ENCODE measurements at regions not wholly inside any gene's neighbourhood (a gene's known extent, or its start where the extent isn't known, plus 50 kb on each side); places are given as distances from the start of the nearest gene placed in this dataset.
A peak's percentile ranks its signal among the peaks of the same experiment; 100 is the strongest.

DNA sequence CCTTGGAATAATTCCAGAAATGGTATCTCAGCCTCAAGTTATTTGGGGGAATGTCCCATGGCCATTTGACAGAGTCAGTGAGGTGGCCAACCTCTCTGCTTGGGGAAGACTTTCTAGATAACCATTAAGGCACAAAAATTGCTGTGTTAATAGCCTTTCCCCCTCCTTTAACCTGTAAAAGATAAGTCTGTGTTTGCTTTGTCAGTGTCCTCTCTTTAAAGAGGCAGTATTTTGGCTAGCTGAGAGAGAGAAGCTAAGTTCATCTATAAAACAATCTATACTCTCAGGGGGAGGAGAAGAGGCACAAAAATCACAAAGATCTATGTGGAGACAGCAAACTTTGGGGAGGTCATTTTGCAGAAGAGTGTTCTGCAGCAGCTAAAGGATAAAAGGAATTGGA lies 72.1 kb downstream of the PLCE1 start:
- no peaks in the 10 kb centered on the region for H3F3A ChIP-seq (replicated peaks; ENCODE audit: insufficient read depth)
- H3K9me3 ChIP-seq = no peaks in the 10 kb centered on the region
- H2AFZ ChIP-seq (ENCODE audit: low read depth) = no peak overlapping the region
- ChIA-PET CTCF (interaction anchor here (1.5 kb wide), 1 partner anchor 10 kb away, joined by 3 read pairs; no protein-coding TSS in a partner anchor), POLR2A (no interaction called here)
- H3K9me2 ChIP-seq = no peaks in the 10 kb centered on the region
- H3K4me3 ChIP-seq (ENCODE audit: low read depth in 2 of 2, low read length in 1 of 2) = no peak overlapping the region
- H3K4me1 ChIP-seq (ENCODE audit: control insufficient read depth in 1 of 2, insufficient read depth in 2 of 2, low read depth in 1 of 2, low read length in 1 of 2) = peaks cover 0 to 2% of the 10 kb centered on the region in 2 experiments; a peak in 1 of 4 replicates
- H3K36me3 ChIP-seq (replicated peaks in 1 of 2; ENCODE audit: control insufficient read depth in 1 of 2, insufficient read depth in 2 of 2, low read length in 1 of 2) = no peaks in the 10 kb centered on the region
- H3K79me2 ChIP-seq (ENCODE audit: insufficient read depth) = no peaks in the 10 kb centered on the region
- no peak for DNase-seq
- TF ChIP-seq, protein P1, sequence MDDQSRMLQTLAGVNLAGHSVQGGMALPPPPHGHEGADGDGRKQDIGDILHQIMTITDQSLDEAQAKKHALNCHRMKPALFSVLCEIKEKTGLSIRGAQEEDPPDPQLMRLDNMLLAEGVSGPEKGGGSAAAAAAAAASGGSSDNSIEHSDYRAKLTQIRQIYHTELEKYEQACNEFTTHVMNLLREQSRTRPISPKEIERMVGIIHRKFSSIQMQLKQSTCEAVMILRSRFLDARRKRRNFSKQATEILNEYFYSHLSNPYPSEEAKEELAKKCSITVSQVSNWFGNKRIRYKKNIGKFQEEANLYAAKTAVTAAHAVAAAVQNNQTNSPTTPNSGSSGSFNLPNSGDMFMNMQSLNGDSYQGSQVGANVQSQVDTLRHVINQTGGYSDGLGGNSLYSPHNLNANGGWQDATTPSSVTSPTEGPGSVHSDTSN (IDR thresholded peaks at IDR 0.05) = no peak
- TF ChIP-seq TAF1 (IDR thresholded peaks at IDR 0.05; ENCODE audit: borderline replicate concordance, low read depth, low read length) = no peak
- TF ChIP-seq RAD21 (IDR thresholded peaks at IDR 0.05; ENCODE audit: low read length) = no peak
- TF ChIP-seq TCF12 (IDR thresholded peaks at IDR 0.05) = no peak
- no peak for TF ChIP-seq POLR2AphosphoS5 (IDR thresholded peaks at IDR 0.05; ENCODE audit: low read depth, low read length)
- TF ChIP-seq, protein P2, sequence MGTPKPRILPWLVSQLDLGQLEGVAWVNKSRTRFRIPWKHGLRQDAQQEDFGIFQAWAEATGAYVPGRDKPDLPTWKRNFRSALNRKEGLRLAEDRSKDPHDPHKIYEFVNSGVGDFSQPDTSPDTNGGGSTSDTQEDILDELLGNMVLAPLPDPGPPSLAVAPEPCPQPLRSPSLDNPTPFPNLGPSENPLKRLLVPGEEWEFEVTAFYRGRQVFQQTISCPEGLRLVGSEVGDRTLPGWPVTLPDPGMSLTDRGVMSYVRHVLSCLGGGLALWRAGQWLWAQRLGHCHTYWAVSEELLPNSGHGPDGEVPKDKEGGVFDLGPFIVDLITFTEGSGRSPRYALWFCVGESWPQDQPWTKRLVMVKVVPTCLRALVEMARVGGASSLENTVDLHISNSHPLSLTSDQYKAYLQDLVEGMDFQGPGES (IDR thresholded peaks at IDR 0.05; ENCODE audit: low read depth, low read length) = no peak
- TF ChIP-seq MEF2A (IDR thresholded peaks at IDR 0.05; ENCODE audit: borderline replicate concordance, low read depth) = no peak
- no peak for TF ChIP-seq EP300 (IDR thresholded peaks at IDR 0.05; ENCODE audit: borderline replicate concordance in 1 of 2, low read depth in 1 of 2, low read length in 1 of 2)
- no peak for TF ChIP-seq SMC3 (IDR thresholded peaks at IDR 0.05; ENCODE audit: low read depth, low read length)
- TF ChIP-seq NRF1 (IDR thresholded peaks at IDR 0.05; ENCODE audit: low read depth, low read length) = no peak
- TF ChIP-seq RCOR1 (IDR thresholded peaks at IDR 0.05; ENCODE audit: low read length) = no peak
- no peak for TF ChIP-seq CTCF (IDR thresholded peaks at IDR 0.05)
- no peak for TF ChIP-seq JUND (IDR thresholded peaks at IDR 0.05)
- TF ChIP-seq FOSL2 (IDR thresholded peaks at IDR 0.05; ENCODE audit: borderline replicate concordance, low read depth) = no peak
- no peaks in the 10 kb centered on the region for H3K27me3 ChIP-seq (ENCODE audit: insufficient read depth)
- H3K9ac ChIP-seq = no peak overlapping the region
- no peaks in the 10 kb centered on the region for H4K20me1 ChIP-seq (ENCODE audit: insufficient read depth)
- H3K4me2 ChIP-seq = no peak overlapping the region
- no peak overlapping the region for H3K27ac ChIP-seq (ENCODE audit: low read depth in 2 of 2, low read length in 1 of 2)

DNA sequence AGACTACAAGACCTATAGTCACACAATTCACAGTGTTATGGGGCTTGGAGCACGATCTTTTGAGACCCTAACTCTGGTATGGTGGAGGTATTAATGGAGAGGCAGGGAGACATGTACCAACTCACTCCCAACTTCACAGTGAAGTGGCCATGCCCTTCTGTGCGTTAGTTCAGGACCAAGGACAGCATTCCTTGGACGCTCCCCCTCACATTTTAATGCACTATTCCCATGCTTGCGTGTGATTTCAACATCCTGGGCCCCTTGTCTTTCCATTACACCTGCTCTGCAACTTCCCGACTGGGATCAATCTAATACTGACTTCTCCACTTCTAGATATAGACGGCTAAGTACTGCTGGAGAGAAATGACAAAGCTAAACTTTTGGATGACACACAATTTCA lies 72.7 kb downstream of the PLCE1 start:
- POLR2A ChIA-PET = no interaction called here
- H3K79me2 ChIP-seq (ENCODE audit: insufficient read depth) = no peaks in the 10 kb centered on the region
- WGBS (ENCODE audit: low lambda C conversion rate) = 71% methylated on average over 6 of the region's 6 CpGs
- no peaks in the 10 kb centered on the region for H3F3A ChIP-seq (replicated peaks; ENCODE audit: insufficient read depth)
- no peaks in the 10 kb centered on the region for H3K36me3 ChIP-seq (replicated peaks in 1 of 2; ENCODE audit: control insufficient read depth in 1 of 2, insufficient read depth in 2 of 2, low read length in 1 of 2)
- no peaks in the 10 kb centered on the region for H4K20me1 ChIP-seq (ENCODE audit: insufficient read depth)
- DNase-seq = no peak
- TF ChIP-seq EZH2phosphoT487 (IDR thresholded peaks at IDR 0.05; ENCODE audit: borderline replicate concordance, low read depth) (no peak), REST (IDR thresholded peaks at IDR 0.05; ENCODE audit: low read depth, low read length) (peak; percentile 98)
- H3K9ac ChIP-seq = no peak overlapping the region
- no peak overlapping the region for H2AFZ ChIP-seq (ENCODE audit: low read depth)
- H3K27me3 ChIP-seq (ENCODE audit: insufficient read depth) = no peaks in the 10 kb centered on the region
- H3K4me2 ChIP-seq = no peak overlapping the region
- H3K9me3 ChIP-seq = no peaks in the 10 kb centered on the region
- H3K27ac ChIP-seq (ENCODE audit: low read depth in 2 of 2, low read length in 1 of 2) = no peak overlapping the region
- H3K9me2 ChIP-seq = no peaks in the 10 kb centered on the region
- H3K4me3 ChIP-seq (ENCODE audit: low read depth in 2 of 2, low read length in 1 of 2) = no peak overlapping the region
- peaks cover 0 to 2% of the 10 kb centered on the region in 2 experiments; a peak in 1 of 4 replicates for H3K4me1 ChIP-seq (ENCODE audit: control insufficient read depth in 1 of 2, insufficient read depth in 2 of 2, low read depth in 1 of 2, low read length in 1 of 2)
- CTCF ChIA-PET = interaction anchor here (1.0 to 1.5 kb wide), 2 partner anchors 9 to 21 kb away, joined by 3 read pairs; no protein-coding TSS in a partner anchor
